C1 segment of cervical spinal cord (tissue), 14 donors: ENCODE measurements at regions not wholly inside any gene's neighbourhood (a gene's known extent, or its start where the extent isn't known, plus 50 kb on each side); places are given as distances from the start of the nearest gene placed in this dataset.
"Not testable (repeated sequence)": the region's sequence is repeated elsewhere in the genome, so short reads cannot be mapped to it uniquely, and the experiment has no call there.

Experiments used
- DNase-seq, 14 donors: peaks; one replicate each; lab custom pipeline; 2025; lab: John Stamatoyannopoulos, UW

DNA sequence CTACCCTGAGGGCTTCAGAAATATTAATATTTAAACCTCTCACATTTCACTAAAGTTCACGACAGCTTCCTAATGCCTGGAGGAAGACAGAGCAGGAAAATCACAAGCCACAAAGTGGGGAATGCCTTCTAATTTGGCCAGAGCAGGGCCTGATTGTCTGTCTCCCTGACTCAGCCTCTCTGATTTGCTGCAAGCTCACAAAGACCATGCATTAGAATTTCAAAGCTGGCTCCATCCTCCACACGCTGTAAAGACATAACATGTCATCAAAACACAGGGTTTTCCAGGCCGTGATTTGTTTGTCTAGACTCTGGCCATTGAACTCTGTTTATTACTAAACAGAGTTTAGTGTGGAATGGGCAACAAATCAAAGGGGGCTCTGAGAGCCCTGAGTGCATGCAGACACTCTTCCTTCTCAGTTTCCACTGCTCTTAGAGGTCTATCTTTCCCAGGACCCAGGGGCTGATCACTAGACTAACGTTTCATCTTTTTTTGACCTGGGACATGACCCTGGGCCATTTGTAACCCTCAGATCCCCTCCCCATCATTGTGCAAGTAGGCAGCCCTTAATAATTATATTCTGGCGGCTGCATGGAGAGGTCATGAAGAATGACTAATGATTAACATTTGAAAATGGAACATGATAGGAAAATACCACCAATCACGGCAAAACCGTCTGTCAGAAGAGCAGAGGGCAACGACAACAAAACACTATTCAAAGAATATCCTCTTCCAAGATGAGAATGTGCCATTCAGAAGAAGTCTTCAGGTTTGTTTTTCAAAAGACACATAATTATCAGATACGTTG is 140.2 kb downstream of the ENC1 start:
- DNase-seq, result no peak

DNA sequence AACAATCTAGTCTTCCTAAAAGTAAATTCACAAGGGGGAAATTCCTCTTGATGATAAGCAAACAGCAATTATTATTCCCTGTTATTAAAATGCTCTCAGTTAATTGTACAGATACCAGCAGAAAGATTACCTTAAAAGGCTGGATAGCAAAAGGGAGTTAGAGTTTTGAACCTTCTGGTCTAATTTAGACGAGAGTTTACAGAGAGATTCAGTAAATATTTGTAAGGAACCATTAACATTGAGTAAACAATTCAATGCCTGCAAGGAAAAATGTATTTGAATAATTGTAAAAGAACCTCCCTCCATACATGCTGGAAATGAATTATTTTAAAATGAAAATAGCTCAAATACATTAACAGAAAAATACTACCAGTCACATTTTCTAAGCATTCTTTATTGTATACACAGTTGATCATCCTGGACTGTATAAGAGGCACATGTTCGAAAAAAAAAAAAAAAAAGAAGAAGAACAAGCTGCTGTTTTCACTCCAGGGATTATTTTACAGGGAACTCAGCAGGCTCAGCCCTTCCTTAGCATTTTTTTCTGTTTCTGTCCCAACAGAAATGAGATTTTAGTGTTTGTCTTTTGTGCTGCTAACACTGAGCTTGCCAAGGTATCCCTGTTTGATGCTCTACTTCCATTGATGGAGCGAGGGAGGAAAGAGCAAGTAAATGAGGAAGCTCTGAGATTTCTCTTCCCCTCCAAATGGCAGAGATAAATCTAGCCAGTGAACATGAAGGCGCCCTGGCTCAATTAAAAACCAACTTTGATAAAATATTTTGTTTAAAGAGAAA is 141.1 kb downstream of the ENC1 start:
- DNase-seq, result no peak

DNA sequence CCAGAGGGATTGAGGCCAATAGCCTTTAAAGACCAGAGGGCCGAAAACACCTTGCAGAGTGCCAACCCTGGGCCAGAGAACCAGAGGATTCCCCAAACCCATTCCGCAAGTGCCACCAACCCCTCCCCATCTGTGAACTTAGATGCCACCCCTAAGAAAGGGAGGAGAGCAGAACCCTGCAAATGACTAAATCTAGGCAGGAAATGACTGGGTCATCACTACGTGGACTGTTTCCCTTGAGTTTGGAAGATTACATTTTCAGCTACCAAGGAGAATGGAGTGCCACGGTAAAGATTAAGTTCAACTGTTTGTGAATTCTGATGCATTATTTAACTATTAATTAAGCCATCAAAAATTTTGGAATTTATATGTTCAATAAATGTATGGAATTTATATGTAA is 142.8 kb downstream of the ENC1 start:
- no peak for DNase-seq

DNA sequence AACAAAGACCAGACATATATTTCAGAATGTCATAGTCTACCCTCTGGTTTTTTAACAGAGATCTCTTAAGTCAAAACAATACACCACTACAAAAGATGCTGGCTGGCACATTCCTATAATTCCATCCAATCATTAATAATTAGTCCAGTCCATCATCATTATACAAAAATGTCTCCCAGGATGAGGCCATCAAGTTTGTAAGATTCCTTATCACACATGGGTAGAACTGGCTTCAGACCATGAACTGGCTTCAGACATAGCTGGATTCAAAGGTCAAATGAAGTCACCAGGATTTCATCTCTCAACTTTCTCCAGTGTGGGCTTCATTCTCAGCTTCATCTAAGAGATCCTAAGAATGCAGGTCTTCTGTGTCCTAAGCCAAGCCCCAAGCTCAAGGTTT is 147.1 kb downstream of the ENC1 start:
- DNase-seq, result no peak

DNA sequence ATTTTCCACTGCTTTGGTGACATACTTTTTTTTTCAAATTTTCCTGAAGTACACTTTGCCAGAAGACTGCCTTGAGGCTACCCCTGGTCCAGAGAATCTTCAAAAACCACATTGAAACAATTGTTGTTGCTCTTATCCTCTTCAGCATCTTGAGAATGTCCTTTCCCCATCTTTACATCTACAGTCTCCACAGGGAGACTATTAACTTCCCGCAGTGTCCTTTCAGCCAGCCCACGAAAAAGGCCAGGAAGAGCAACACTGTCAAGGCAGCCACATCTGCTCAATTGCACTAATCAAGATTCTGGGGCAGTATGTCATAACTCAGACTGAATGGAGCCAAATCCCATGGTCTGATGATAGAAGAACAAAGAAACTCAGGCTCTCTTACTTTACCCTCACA is 148.3 kb downstream of the ENC1 start:
- DNase-seq, result no peak

DNA sequence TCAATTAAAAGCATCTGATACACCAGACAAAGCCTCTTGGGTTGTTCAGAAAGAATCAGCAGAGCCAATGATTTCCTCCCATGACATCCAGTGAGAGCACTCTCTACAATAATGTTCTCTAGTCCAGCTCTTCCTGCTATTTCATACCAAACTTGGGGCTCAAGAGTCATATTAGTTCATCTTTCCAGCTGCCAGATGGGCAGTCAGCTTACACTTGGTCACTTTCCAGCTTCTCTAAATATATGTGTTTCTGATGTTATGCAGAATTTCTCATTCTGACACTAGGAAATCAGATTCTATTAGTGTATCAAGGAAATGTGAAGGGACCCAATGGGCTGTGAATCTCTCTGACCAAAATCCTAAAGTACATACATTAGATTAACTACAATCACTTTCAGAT is 148.9 kb downstream of the ENC1 start:
- no peak for DNase-seq

DNA sequence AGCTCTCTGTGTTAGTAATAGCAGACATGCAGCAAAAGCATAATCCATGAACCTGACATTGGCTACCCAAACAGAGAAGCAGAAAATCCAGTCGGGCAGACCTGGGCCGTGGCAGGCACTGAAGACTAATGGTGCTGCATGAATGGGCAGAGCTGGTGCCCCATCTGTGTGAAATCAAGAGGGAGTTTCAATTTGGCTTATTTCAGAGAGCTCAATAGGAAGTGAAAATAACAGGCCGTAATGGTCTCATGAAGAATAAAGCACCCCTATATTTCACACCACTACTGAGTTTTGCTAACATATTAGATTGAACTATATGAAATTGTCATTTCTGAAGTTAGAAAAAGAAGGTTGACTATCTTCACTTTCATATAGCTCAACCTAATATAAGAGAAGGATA is 149.7 kb downstream of the ENC1 start:
- no peak for DNase-seq

DNA sequence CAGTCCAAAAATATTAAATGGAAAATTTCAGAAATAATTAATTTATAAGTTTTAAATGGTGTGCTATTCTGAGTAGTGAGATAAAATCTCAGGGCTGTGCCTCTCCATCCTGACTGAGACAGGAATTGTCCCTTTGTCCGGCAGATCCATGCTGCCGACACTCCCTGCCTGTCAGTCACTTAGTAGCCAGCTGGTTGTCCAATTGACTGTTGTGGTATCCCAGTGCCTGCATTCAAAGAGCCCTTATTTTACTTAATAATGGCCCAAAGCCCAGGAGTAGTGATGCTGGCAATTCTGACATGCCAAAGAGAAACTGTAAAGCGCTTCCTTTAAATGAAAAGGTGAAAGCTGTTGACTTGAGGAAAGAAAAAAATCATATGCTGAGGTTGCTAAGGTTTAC is 157.5 kb downstream of the ENC1 start:
- no peak for DNase-seq

DNA sequence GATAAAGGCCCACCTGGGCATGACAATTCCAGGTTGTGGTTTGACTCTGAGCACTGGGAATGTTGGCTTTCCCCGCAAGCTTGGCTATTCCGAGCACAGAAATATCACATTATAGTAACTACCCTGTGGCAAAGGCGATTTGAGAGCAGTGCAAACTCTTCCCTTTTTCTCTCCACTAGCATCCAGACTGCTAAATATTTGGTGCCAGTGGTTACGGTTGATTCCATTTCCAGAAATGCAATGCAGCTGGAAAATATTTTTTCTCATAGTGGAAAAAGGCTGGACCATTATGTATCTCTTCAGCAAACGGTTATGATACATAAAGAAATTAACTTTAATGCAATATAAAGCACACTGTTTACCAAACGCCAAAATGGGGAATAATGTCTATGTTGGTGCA is 158.0 kb downstream of the ENC1 start:
- no peak for DNase-seq

DNA sequence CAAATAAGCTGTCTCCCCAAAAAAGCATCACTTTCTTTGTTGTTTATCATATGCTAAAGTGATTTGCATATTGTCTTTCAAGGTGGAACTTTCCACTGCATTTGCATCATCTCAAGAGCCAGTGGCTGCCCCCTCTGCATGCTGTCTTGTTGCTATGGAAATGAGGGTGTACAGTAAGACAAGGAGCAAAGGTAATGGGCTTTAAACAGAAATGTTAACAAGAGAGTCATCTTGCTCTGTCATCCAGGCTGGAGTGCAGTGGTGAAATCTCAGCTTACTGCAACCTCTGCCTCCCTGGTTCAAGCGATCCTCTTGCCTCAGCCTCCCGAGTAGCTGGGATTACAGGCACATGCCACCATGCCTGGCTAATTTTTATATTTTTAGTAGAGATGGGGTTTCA is 159.2 kb downstream of the ENC1 start:
- DNase-seq, result not testable (repeated sequence)

DNA sequence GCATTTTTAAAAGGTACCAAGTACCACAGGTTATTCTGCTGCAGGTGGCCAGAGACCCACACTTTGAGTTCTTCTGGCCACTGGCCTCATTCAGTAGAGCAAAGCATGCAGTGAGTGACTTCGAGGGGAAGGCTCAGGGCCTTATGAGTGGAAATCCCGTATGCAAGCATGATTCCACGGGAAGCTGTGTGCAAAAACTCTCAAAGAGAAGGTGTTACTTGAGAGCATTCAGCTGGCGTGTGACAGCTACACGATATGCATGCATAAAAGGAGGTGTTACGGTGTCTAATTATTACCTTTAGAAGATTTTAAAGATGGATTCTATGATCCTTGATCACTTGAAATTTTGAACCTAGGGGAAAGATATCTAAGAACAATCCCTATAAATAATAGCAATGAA is 160.3 kb downstream of the ENC1 start:
- DNase-seq, result no peak

DNA sequence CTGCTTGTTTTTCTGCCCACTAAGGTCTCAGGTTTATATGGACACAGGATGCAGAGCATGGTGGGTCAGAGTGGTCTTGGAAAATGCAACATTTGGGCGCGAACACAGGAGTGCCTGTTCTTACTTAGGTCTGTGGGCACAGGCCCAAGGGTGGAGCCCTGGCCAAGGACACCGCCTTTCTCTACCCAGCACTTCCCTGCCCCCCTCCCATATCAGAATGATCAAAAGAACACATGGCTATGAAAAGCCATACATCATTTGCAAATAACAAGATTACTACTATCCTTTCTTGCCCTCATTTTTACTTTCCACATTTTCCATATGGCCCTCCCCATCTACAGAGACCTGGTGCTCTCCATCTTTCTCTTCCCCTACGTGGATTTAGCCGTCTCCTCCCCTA is 162.2 kb downstream of the ENC1 start:
- DNase-seq, result no peak

DNA sequence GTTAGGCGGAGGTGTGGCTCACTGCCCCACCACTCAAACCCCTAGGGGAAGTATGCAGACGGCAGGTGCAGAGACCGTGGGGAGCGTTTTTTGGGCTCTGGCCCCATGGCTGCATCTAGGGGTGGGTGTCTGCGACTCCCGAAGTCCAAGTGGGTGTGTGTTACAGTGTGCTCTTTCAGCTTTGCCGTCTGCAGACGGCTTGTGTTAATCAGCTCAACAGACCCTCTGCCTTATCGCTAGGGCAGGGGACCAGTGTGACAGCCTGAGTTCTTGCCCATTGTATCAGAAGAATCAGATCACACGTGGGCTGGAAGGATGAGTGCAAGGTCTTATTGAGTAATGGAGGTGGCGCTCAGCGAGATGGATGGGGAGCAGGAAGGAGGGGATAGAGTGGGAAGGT is 162.8 kb downstream of the ENC1 start:
- no peak for DNase-seq

DNA sequence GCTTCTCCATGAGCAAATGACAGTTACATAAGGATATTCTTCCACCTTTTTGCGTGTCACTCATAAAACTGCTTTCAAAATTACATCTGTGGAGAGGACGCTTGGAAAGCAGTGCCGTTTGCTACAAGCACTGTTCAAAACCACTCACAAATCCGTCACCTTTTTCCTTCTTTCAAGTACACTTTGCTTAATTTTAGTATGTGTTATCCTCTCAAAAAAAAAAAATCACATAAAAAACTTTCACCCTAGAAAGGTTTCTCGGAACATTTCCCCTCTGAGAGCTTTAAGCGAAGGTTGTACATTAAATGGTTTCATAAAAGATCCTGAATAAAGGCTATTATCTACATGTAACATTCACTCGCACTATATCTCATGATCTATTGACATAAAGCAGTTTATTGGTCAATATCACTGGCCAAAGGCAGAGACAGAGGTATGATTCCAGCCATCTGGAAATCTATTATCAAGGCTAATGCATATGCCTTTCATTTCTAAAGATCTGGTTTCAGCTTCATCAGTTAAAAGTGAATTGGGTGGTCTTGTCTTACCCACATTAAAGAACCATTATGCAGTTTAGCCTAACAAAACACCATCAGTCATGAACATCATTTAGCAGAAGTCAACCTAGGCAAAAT is 163.6 kb downstream of the ENC1 start:
- no peak for DNase-seq

DNA sequence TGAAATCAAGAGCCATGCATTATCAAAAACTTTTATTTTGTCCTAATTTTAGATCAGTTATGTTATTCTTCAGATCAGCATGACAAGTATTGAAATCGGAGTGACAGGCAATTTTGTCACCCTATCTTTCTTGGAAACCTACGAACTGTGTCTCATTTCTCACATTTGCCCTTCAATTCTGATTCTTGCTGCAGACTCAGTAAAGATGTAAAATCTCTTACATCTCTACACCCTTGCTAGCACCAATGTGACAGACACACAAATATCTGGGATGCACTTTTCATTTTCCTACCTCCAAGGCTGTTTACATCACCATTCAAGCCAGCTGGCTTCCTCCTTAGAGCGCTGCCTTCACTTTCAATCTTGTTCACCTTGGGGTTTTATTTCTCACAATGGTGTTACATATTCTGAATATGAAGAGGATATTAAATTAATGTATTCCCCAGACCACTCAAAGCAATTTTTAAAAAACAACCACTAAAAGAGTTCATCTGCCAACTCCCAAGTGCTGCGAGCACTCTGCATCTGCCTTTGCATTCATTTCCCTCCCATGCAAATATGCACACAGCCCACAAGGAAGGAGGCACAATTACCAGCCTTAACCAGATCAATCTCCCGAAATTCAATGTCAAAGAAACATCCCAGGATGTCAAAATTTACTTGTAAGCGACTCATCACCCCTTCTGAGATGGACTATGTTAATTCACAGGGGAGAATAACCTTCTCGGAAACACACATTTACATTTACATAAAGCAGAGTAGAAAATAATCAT is 164.3 kb downstream of the ENC1 start:
- no peak for DNase-seq

DNA sequence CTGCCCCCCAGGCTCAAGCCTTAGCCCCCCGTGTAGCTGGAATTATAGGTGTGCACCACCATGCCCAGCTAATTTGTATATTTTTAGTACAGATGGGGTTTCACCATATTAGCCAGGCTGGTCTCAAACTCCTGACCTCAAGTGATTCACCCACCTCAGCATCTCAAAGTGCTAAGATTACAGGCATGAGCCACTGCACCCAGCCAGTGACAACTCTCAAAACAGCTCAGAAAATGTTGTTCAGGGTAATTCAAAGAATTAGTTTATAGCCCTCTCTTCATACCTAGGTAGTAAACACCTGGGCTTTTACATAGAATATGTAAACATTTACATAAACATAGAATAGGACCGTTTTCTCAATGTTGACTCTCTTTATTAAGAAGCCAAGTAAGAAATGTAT is 168.7 kb downstream of the ENC1 start:
- DNase-seq, result no peak

DNA sequence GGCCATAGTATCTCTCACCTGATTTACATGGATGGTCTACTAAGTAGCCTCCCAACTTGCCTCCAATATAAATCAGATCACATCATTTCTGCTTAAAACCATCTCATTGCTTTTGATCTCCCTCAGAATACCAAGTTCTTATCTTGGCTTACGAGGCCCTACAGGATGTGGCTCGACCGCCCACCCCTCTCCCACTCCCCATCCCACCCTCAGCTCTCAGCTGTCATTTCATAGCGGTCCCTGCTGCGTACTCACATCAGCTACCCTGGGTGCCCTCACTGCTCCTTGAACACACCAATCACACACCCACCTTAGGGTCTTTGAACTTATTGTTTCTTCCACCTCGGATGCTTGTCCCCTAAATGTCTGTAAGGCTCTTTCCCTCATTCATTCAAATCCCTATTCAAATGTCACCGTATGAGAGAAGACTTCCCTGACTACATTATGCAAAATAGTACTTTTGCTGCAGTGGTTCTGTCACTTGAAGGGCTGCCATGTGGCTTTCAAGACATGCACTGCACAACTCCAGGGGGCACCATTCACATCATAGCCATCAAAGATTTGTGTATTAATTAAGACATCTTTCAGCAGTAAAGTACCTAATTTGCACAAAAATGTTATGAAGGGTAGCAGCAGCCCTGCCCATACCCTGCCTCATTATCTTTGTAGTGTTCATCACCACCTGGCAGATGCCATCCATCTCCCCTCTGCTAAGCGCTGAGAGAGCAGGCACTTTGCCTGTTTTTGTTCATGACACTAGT is 171.1 kb downstream of the ENC1 start:
- DNase-seq, result no peak

DNA sequence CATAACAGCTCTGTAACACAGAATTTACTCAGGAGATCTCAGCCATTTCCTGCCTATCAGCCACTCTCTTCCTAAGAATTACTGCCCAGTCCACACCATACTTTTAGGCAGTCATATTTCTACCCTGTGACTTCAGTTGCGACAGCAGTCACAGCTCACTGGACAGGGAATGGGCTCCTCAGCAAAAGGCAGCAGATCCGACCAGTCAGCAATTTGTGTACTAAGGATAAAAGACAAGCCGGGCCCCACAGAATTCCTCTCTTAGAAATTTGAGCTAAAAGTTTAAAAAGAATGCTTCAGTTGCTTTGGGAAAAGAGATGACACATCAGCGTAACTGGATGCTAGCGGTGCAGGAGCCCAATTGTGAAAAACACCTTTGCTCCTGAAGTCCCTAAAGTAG is 172.1 kb downstream of the ENC1 start:
- no peak for DNase-seq

DNA sequence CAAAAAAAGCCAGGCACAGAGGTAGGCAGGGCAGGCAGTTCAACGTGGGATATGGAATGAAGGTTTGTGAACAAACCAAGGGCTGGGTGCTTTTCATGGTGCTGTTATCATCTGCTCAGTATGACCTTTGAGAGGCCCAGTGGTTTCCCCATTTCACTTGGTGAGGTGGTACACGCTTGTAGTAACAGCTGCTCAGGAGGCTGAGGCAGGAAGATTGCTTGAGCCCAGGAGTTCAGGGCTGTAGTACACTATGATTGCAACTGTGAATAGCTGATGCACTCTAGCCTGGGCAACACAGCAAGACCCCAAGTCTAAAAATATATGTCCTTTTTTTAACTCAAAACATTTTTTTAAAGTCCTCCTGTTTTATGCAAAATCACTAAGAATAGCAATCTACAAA is 174.8 kb downstream of the ENC1 start:
- DNase-seq, result no peak

DNA sequence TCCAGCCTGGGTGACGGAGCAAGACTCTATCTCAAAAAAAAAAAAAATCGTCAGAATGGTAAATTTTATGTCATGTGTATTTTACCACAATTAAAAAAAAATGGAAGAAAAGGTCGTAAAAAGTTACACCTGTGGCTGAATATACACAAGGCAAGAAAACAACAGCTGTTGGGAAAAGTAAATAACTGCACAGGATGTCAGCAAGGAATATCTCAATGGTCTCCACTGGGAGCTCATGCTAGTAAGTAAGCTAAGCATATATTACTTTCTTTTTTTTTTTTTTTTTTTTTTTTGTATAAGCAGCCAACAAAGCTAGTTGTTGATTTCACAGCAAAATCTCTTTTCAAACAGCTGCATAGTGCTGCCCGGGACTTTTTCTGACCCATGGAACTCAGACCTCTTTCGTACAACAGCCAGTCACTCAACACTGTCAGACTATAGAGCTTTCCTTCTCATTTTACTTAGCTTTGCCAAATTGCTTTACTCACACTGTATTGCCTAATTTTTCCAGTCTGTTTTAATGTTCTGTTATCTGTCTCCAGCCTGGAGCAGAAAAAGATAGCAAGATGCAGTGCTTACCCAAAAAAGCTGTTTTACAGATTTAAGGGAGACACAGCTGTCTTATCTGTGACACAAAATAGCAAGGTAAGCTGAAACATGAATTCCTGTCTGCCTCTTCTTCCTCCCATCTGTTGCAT is 175.9 kb downstream of the ENC1 start:
- no peak for DNase-seq

DNA sequence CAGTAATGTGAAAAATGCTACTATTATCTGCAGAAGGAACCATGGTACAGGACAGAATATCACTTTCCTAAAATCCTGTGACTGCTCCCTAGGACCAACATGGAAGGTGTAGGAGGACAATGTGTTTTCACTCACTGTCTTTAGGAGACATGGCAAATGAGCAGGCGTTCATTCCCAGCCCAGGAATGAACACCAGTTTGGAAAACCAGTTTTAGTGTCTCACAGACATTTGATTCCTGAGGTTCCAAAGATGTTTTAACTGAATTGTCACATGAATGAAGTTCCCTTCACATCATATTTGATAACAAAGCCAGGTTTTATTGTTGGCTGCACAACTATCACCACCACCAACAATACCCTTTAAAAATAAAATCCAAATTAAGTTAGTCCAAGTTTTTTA is 178.2 kb downstream of the ENC1 start:
- no peak for DNase-seq
